DND-41 (cell line): ENCODE measurements at regions not wholly inside any gene's neighbourhood (a gene's known extent, or its start where the extent isn't known, plus 50 kb on each side); places are given as distances from the start of the nearest gene placed in this dataset.

Experiments used
- EZH2 ChIP-seq: IDR thresholded peaks from 3 replicates; pipeline ENCODE4 v1.6.1; 2012; ENCODE audit warnings: borderline replicate concordance, low read depth, mild to moderate bottlenecking, moderate library complexity, low read length, inconsistent platforms; ENCODE audit not compliant: severe bottlenecking
- TF ChIP-seq, protein P1 (sequence below): IDR thresholded peaks from 2 replicates; pipeline ENCODE4 v1.5.1; 2012; ENCODE audit warnings: borderline replicate concordance, low read length, moderate library complexity, mild to moderate bottlenecking; ENCODE audit not compliant: poor library complexity, severe bottlenecking; ENCODE audit errors: extremely low read depth

DNA sequence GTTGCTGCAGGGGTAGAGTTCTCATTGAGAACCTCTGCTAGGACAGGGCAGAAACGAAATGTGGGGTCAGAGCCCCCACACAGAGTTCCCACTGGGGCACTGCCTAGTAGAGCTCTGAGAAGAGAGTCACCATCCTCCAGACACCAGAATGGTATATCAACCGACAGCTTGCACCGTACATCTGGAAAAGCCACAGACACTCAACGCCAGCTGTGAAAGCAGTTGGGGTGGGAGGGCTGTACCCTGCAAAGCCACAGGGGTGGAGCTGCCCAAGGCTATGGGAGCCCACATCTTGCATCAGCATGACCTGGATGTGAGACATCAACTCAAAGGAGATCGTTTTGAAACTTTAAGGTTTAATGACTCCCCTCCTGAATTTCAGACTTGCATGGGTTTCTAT, 284.0 kb upstream of the DEPDC1 start:
- no peak for TF ChIP-seq EZH2
- TF ChIP-seq, protein P1, sequence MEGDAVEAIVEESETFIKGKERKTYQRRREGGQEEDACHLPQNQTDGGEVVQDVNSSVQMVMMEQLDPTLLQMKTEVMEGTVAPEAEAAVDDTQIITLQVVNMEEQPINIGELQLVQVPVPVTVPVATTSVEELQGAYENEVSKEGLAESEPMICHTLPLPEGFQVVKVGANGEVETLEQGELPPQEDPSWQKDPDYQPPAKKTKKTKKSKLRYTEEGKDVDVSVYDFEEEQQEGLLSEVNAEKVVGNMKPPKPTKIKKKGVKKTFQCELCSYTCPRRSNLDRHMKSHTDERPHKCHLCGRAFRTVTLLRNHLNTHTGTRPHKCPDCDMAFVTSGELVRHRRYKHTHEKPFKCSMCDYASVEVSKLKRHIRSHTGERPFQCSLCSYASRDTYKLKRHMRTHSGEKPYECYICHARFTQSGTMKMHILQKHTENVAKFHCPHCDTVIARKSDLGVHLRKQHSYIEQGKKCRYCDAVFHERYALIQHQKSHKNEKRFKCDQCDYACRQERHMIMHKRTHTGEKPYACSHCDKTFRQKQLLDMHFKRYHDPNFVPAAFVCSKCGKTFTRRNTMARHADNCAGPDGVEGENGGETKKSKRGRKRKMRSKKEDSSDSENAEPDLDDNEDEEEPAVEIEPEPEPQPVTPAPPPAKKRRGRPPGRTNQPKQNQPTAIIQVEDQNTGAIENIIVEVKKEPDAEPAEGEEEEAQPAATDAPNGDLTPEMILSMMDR = no peak
